PC-3 (cell line): ENCODE measurements at regions not wholly inside any gene's neighbourhood (a gene's known extent, or its start where the extent isn't known, plus 50 kb on each side); places are given as distances from the start of the nearest gene placed in this dataset.

Experiments
- ATAC-seq: fragments of 200-7000 bp; cut with Tn5 transposase; 2 replicates; pipeline ENCODE4 v1.9.1; 2020; ENCODE audit warnings: mild to moderate bottlenecking, moderate library complexity
- BruUV-seq: library from RNA; stranded (reverse); fragments of 400-500 nt; replicated peaks from 2 replicates; lab custom pipeline; 2021; lab: Mats Ljungman, UMichigan
- CTCF ChIA-PET: fragments of 300-600 bp; sonication (Branson Sonifier 250); formaldehyde crosslinking; loops from one replicate; lab custom pipeline; 2022; ENCODE audit warnings: antibody characterized with exemption; lab: Charles Lee
- POLR2A ChIA-PET: fragments of 300-600 bp; sonication (Branson Sonifier 250); formaldehyde crosslinking; loops from one replicate; lab custom pipeline; 2022; ENCODE audit warnings: antibody characterized with exemption; ENCODE audit not compliant: unreplicated experiment; lab: Charles Lee
- DNase-seq: peaks from one replicate; pipeline ENCODE4 v3.0.0-alpha.2; 2015
- H2AFZ ChIP-seq: fragments of 300-600 bp; sonication (generic); 2 replicates; pipeline ENCODE4 v1.6.0; 2016; ENCODE audit warnings: antibody characterized with exemption, low read length
- H3F3A ChIP-seq: fragments of 300-600 bp; sonication (generic); one replicate; pipeline ENCODE4 v1.6.0; 2017; ENCODE audit warnings: antibody characterized with exemption, low read length, control low read depth, mild to moderate bottlenecking; ENCODE audit not compliant: unreplicated experiment
- H3K27ac ChIP-seq: fragments of 300-600 bp; sonication (generic); 2 replicates; pipeline ENCODE4 v1.5.1; 2016; ENCODE audit warnings: mild to moderate bottlenecking, low read length
- H3K27me3 ChIP-seq: fragments of 300-600 bp; sonication (generic); 2 replicates; pipeline ENCODE4 v1.6.1; 2016; ENCODE audit warnings: low read length, mixed read lengths
- H3K36me3 ChIP-seq: fragments of 300-600 bp; sonication (generic); 2 replicates; pipeline ENCODE4 v1.6.1; 2016; ENCODE audit warnings: low read depth, mixed run types, low read length, mixed read lengths
- H3K4me1 ChIP-seq: fragments of 300-600 bp; sonication (generic); 2 replicates; pipeline ENCODE4 v1.5.1; 2016; ENCODE audit warnings: low read length; ENCODE audit not compliant: insufficient read depth
- H3K4me2 ChIP-seq: fragments of 300-600 bp; sonication (generic); 2 replicates; pipeline ENCODE4 v1.6.0; 2016; ENCODE audit warnings: low read length
- H3K4me3 ChIP-seq: fragments of 300-600 bp; sonication (generic); 2 replicates; pipeline ENCODE4 v1.5.1; 2016; ENCODE audit warnings: mild to moderate bottlenecking, low read length, mixed read lengths
- H3K79me2 ChIP-seq: fragments of 300-600 bp; sonication (generic); 2 replicates; pipeline ENCODE4 v1.6.1; 2017; ENCODE audit warnings: low read length, mixed read lengths
- H3K9ac ChIP-seq: fragments of 300-600 bp; sonication (generic); 2 replicates; pipeline ENCODE4 v1.6.0; 2016; ENCODE audit warnings: mild to moderate bottlenecking, low read length
- H3K9me2 ChIP-seq: fragments of 300-600 bp; sonication (generic); replicated peaks from 2 replicates; pipeline ENCODE4 v1.6.1; 2016; ENCODE audit warnings: mixed run types, low read length, mixed read lengths
- H3K9me3 ChIP-seq: fragments of 300-600 bp; sonication (generic); 2 replicates; pipeline ENCODE4 v1.6.1; 2016; ENCODE audit warnings: low read length, mixed read lengths
- H4K20me1 ChIP-seq: fragments of 300-600 bp; sonication (generic); 2 replicates; pipeline ENCODE4 v1.6.1; 2016; ENCODE audit warnings: low read length, mixed read lengths
- EZH2 ChIP-seq: fragments of 300-600 bp; sonication (generic); IDR thresholded peaks from one replicate; pipeline ENCODE4 v1.6.1; 2017; ENCODE audit warnings: antibody characterized with exemption, mild to moderate bottlenecking, low read length; ENCODE audit not compliant: unreplicated experiment
- EZH2phosphoT487 ChIP-seq: fragments of 300-600 bp; sonication (generic); IDR thresholded peaks from 2 replicates; pipeline ENCODE4 v1.6.1; 2018; ENCODE audit warnings: mild to moderate bottlenecking, antibody characterized with exemption, low read length, borderline replicate concordance
- intact Hi-C: fragments of 100-400 bp; cut with micrococcal nuclease; formaldehyde crosslinking; loops from 2 replicates; pipeline ENCODE4 v1.9.0; 2023
- TF ChIP-seq, protein P1 (sequence below): fragments of 300-600 bp; sonication (generic); conservative IDR thresholded peaks from 2 replicates; pipeline ENCODE4 v1.5.1; 2017; ENCODE audit warnings: antibody characterized with exemption, low read depth, mild to moderate bottlenecking, low read length

DNA sequence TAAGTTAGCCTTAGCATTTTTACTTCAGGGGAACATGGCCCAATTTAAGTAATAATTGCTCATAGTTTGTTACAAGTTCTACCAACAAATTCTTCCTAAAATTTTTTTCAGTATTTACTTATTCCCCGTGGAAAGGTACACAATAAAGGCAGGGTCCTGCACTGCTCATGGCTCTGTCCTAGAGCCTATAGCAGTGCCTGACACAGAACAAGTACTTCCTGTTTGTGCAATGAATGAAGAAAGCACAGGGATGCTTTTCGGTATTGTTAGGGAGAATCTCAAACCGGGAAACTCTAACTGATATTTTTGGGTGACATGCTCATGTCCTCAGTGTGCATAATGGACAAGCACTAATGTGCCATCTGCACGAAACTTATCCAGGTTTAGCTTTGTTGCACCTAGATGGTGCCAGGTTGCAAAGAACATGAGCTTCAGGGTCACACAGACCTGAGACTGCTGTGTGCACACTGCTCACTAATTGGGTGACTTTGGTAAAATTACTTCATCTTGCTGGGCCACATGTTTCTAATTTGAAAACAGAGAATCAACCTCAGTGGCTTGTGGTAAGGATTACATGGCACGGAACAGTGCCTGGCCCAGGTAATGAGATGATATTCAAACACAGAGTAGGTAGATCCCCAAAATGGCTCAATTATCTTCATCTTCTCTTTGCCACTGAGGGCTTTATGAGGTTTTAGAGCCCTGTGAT, 175.8 kb upstream of the NPY2R start:
- ATAC-seq (no peak), DNase-seq (no peak)
- Histone ChIP-seq H3K79me2 (no peaks in the 10 kb centered on the region), H3K36me3 (no peaks in the 10 kb centered on the region), H3K4me1 (no peaks in the 10 kb centered on the region), H3F3A (no peaks in the 10 kb centered on the region), H3K27me3 (no peaks in the 10 kb centered on the region), H3K9me3 (no peaks in the 10 kb centered on the region), H3K4me2 (no peak overlapping the region), H4K20me1 (no peaks in the 10 kb centered on the region), H2AFZ (no peak overlapping the region), H3K9ac (no peak overlapping the region), H3K4me3 (no peak overlapping the region), H3K9me2 (no peaks in the 10 kb centered on the region), H3K27ac (no peak overlapping the region)
- TF ChIP-seq, protein P1, sequence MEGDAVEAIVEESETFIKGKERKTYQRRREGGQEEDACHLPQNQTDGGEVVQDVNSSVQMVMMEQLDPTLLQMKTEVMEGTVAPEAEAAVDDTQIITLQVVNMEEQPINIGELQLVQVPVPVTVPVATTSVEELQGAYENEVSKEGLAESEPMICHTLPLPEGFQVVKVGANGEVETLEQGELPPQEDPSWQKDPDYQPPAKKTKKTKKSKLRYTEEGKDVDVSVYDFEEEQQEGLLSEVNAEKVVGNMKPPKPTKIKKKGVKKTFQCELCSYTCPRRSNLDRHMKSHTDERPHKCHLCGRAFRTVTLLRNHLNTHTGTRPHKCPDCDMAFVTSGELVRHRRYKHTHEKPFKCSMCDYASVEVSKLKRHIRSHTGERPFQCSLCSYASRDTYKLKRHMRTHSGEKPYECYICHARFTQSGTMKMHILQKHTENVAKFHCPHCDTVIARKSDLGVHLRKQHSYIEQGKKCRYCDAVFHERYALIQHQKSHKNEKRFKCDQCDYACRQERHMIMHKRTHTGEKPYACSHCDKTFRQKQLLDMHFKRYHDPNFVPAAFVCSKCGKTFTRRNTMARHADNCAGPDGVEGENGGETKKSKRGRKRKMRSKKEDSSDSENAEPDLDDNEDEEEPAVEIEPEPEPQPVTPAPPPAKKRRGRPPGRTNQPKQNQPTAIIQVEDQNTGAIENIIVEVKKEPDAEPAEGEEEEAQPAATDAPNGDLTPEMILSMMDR = no peak
- TF ChIP-seq EZH2 (no peak), EZH2phosphoT487 (no peak)
- POLR2A ChIA-PET = no interaction called here
- CTCF ChIA-PET = no interaction called here
- BruUV-seq = no TSS peak
- intact Hi-C loops = no loop called here

DNA sequence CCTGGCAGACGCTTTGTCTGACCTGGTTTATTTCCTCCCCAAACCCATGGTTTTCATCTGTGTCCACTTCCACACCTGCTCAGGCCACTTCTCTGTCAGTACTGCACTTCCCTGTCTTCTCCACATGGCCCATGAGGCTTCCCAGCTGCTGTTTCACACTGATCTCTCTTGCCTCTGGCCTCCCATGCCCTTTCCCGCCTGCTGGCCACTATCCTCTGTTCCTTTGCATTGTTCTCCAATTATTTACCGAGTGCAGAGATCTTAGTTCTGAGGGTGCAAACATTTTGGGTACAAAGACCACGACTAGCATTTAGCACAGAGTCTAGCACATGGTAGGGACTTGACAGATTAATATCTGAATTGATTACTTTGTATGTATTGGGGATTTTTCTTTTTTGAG, 174.8 kb upstream of the NPY2R start:
- Histone ChIP-seq H4K20me1 (no peaks in the 10 kb centered on the region), H3K4me3 (no peak overlapping the region), H3K4me1 (no peaks in the 10 kb centered on the region), H3K36me3 (no peaks in the 10 kb centered on the region), H3K27me3 (no peaks in the 10 kb centered on the region), H3K9me2 (no peaks in the 10 kb centered on the region), H3K27ac (no peak overlapping the region), H3K9me3 (no peaks in the 10 kb centered on the region), H3F3A (no peaks in the 10 kb centered on the region), H3K79me2 (no peaks in the 10 kb centered on the region), H3K9ac (no peak overlapping the region), H3K4me2 (no peak overlapping the region), H2AFZ (no peak overlapping the region)
- TF ChIP-seq, protein P1 = no peak
- no peak for TF ChIP-seq EZH2phosphoT487
- no peak for TF ChIP-seq EZH2
- no peak for DNase-seq
- BruUV-seq = no TSS peak
- ChIA-PET CTCF (no interaction called here), POLR2A (no interaction called here)
- ATAC-seq = no peak
- intact Hi-C loops = no loop called here

- H3K9me3 ChIP-seq = no peaks in the 10 kb centered on the region
- H3K9me2 ChIP-seq = no peaks in the 10 kb centered on the region
- H3K27ac ChIP-seq = no peak overlapping the region
- POLR2A ChIA-PET = no interaction called here
- intact Hi-C loops = no loop called here
- no peaks in the 10 kb centered on the region for H4K20me1 ChIP-seq
- H3K9ac ChIP-seq = no peak overlapping the region
- BruUV-seq = no TSS peak
- ATAC-seq = no peak
- H2AFZ ChIP-seq = no peak overlapping the region
- no peak overlapping the region for H3K4me2 ChIP-seq
- TF ChIP-seq, protein P1 = no peak
- no peak for TF ChIP-seq EZH2phosphoT487
- TF ChIP-seq EZH2 = no peak
- CTCF ChIA-PET = no interaction called here
- no peak overlapping the region for H3K4me3 ChIP-seq
- no peaks in the 10 kb centered on the region for H3K36me3 ChIP-seq
- no peak for DNase-seq
- no peaks in the 10 kb centered on the region for H3K27me3 ChIP-seq
- H3F3A ChIP-seq = no peaks in the 10 kb centered on the region
- H3K4me1 ChIP-seq = no peaks in the 10 kb centered on the region
- H3K79me2 ChIP-seq = no peaks in the 10 kb centered on the region
Observed at GRCh38 chr4:155037031-155037430, 171.4 kb upstream of the NPY2R start.
